ENCODE measurements at regions not wholly inside any gene's neighbourhood (a gene's known extent, or its start where the extent isn't known, plus 50 kb on each side); places are given as distances from the start of the nearest gene placed in this dataset.
"Not testable (repeated sequence)": the region's sequence is repeated elsewhere in the genome, so short reads cannot be mapped to it uniquely, and the experiment has no call there.

DNA sequence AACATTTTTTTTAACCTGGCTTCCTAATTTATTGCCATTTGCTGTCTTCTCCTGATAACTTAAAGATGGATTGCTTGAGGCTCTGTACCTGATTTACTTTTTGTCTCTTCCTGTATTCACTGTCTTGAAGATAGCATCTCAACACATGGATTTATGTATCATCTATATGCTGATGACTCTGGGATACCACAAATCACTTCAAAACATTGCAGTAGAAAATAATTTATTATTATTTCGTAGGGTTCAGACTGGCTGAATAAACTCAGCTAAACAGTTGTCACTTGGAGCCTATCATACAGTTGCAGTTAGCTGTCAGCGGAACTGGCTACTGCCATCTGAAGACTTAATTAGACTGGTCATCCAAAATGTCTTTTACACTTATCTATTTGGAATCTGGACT, 1025.2 kb upstream of the CDH18 start:
- CTCF ChIA-PET, result interaction anchor here (0.5 kb wide), 1 partner anchor 10 kb away, joined by 3 read pairs; no protein-coding TSS in a partner anchor
- Histone ChIP-seq H3K27ac (ENCODE audit: extremely low read depth, low read depth, low read length) (no peak overlapping the region), H3K36me3 (ENCODE audit: control insufficient read depth in 2 of 2, insufficient read depth in 1 of 2, low read length in 2 of 2) (no peaks in the 10 kb centered on the region), H3K4me3 (ENCODE audit: low read depth, low read length) (no peak overlapping the region), H3K9me3 (ENCODE audit: control insufficient read depth, insufficient read depth, low read depth, low read length) (no peaks in the 10 kb centered on the region), H3K4me1 (ENCODE audit: control insufficient read depth, insufficient read depth, low read length) (no peaks in the 10 kb centered on the region)
- TF ChIP-seq YY1 (tag by site-specific recombination; IDR thresholded peaks at IDR 0.05) (no peak), ZBTB48 (tag by site-specific recombination; IDR thresholded peaks at IDR 0.05) (no peak)
- POLR2A ChIA-PET, result no interaction called here

DNA sequence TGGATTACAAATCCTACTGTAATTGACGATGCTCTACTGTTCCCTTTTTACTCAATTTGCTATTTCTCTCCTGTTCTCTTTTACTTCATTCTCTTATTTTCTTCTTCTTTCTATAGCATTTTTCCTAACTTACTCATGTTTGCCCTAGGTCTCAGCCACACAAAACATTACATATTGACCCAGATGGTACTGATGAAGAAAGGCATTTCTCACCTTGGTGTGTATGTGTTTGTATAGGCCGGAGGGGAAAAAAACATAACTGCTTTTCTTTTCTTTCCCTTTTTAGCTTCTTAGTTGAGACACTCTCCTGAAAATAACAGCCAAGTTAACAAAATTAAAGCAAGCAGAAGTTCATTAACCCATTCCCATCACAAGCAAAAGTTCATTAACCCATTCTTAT, 1019.8 kb upstream of the CDH18 start:
- Histone ChIP-seq H3K4me1 (ENCODE audit: control insufficient read depth, insufficient read depth, low read length) (no peaks in the 10 kb centered on the region), H3K9me3 (ENCODE audit: control insufficient read depth, insufficient read depth, low read depth, low read length) (no peaks in the 10 kb centered on the region), H3K4me3 (ENCODE audit: low read depth, low read length) (no peak overlapping the region), H3K27ac (ENCODE audit: extremely low read depth, low read depth, low read length) (no peak overlapping the region), H3K36me3 (ENCODE audit: control insufficient read depth in 2 of 2, insufficient read depth in 1 of 2, low read length in 2 of 2) (no peaks in the 10 kb centered on the region)
- ChIA-PET POLR2A (no interaction called here), CTCF (no interaction called here)
- no peak for TF ChIP-seq REPIN1 (tag by site-specific recombination; IDR thresholded peaks at IDR 0.05; ENCODE audit: low read depth)
- no peak for TF ChIP-seq SCRT1 (tag by site-specific recombination; IDR thresholded peaks at IDR 0.05; ENCODE audit: borderline replicate concordance)
- no peak for TF ChIP-seq ZNF610 (tag by site-specific recombination; IDR thresholded peaks at IDR 0.05; ENCODE audit: borderline replicate concordance)
- no peak for TF ChIP-seq ZNF2 (tag by site-specific recombination; IDR thresholded peaks at IDR 0.05)
- TF ChIP-seq ZNF37A (tag by site-specific recombination; IDR thresholded peaks at IDR 0.05), result no peak
- TF ChIP-seq ZNF623 (tag by site-specific recombination; IDR thresholded peaks at IDR 0.05), result no peak
- no peak for TF ChIP-seq ZNF211 (tag by site-specific recombination; IDR thresholded peaks at IDR 0.05; ENCODE audit: low read depth)
- no peak for TF ChIP-seq ZNF274 (IDR thresholded peaks at IDR 0.05; ENCODE audit: low read length)
- no peak for TF ChIP-seq ZNF274 (tag by site-specific recombination; IDR thresholded peaks at IDR 0.05; ENCODE audit: borderline replicate concordance)
- TF ChIP-seq ZNF341 (tag by site-specific recombination; IDR thresholded peaks at IDR 0.05; ENCODE audit: low read depth), result no peak
- no peak for TF ChIP-seq ZNF48 (tag by site-specific recombination; IDR thresholded peaks at IDR 0.05)
- TF ChIP-seq, protein P1, sequence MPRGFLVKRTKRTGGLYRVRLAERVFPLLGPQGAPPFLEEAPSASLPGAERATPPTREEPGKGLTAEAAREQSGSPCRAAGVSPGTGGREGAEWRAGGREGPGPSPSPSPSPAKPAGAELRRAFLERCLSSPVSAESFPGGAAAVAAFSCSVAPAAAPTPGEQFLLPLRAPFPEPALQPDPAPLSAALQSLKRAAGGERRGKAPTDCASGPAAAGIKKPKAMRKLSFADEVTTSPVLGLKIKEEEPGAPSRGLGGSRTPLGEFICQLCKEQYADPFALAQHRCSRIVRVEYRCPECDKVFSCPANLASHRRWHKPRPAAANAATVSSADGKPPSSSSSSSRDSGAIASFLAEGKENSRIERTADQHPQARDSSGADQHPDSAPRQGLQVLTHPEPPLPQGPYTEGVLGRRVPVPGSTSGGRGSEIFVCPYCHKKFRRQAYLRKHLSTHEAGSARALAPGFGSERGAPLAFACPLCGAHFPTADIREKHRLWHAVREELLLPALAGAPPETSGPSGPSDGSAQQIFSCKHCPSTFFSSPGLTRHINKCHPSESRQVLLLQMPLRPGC (tag by site-specific recombination; IDR thresholded peaks at IDR 0.05), result no peak
- no peak for TF ChIP-seq ZNF138 (tag by site-specific recombination; IDR thresholded peaks at IDR 0.05; ENCODE audit: borderline replicate concordance)

DNA sequence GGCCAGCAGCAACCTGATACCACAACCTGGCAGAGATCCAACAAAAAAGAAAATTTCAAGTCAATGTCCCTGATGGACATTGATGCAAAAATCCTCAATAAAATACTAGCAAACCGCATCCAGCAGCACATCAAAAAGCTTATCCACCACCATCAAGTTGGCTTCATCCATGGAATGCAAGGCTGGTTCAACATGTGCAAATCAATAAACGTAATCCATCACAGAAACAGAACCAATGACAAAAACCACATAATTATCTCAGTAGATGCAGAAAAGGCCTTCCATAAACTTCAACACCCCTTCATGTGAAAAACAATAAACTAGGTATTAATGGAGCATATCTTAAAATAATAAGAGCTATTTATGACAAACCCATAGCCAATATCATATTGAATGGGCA, 1000.9 kb upstream of the CDH18 start:
- H3K4me1 ChIP-seq (ENCODE audit: control insufficient read depth, insufficient read depth, low read length); CTCF ChIA-PET; H3K27ac ChIP-seq (ENCODE audit: extremely low read depth, low read depth, low read length); H3K4me3 ChIP-seq (ENCODE audit: low read depth, low read length); H3K36me3 ChIP-seq (ENCODE audit: control insufficient read depth in 2 of 2, insufficient read depth in 1 of 2, low read length in 2 of 2); POLR2A ChIA-PET; H3K9me3 ChIP-seq (ENCODE audit: control insufficient read depth, insufficient read depth, low read depth, low read length): not testable (repeated sequence)

DNA sequence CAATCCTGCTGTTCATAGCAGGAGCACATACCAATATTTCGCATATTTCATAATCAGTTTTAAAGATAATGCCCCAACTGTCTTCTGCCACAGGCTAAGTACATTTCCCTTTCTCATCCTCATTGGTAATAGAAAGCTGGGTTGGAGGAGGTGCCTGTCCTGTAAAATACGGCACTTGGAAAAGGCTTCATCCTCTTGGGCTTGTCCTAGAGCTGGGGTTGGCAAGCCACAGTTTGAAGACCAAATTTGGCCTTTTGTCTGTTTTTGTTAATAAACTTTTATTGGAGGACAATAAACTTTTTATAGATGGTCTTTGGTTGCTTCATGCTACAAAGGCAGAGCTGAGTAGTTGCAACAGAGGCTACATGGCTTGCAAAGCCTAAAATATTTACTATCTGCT, 997.8 kb upstream of the CDH18 start:
- ChIA-PET CTCF (no interaction called here), POLR2A (no interaction called here)
- Histone ChIP-seq H3K36me3 (ENCODE audit: control insufficient read depth in 2 of 2, insufficient read depth in 1 of 2, low read length in 2 of 2) (no peaks in the 10 kb centered on the region), H3K9me3 (ENCODE audit: control insufficient read depth, insufficient read depth, low read depth, low read length) (no peaks in the 10 kb centered on the region), H3K27ac (ENCODE audit: extremely low read depth, low read depth, low read length) (no peak overlapping the region), H3K4me3 (ENCODE audit: low read depth, low read length) (no peak overlapping the region), H3K4me1 (ENCODE audit: control insufficient read depth, insufficient read depth, low read length) (no peaks in the 10 kb centered on the region)
- TF ChIP-seq ZNF394 (tag by site-specific recombination; IDR thresholded peaks at IDR 0.05; ENCODE audit: borderline replicate concordance), result no peak
- TF ChIP-seq, protein P2, sequence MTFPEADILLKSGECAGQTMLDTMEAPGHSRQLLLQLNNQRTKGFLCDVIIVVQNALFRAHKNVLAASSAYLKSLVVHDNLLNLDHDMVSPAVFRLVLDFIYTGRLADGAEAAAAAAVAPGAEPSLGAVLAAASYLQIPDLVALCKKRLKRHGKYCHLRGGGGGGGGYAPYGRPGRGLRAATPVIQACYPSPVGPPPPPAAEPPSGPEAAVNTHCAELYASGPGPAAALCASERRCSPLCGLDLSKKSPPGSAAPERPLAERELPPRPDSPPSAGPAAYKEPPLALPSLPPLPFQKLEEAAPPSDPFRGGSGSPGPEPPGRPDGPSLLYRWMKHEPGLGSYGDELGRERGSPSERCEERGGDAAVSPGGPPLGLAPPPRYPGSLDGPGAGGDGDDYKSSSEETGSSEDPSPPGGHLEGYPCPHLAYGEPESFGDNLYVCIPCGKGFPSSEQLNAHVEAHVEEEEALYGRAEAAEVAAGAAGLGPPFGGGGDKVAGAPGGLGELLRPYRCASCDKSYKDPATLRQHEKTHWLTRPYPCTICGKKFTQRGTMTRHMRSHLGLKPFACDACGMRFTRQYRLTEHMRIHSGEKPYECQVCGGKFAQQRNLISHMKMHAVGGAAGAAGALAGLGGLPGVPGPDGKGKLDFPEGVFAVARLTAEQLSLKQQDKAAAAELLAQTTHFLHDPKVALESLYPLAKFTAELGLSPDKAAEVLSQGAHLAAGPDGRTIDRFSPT (tag by site-specific recombination; IDR thresholded peaks at IDR 0.05), result no peak
- TF ChIP-seq, protein P3, sequence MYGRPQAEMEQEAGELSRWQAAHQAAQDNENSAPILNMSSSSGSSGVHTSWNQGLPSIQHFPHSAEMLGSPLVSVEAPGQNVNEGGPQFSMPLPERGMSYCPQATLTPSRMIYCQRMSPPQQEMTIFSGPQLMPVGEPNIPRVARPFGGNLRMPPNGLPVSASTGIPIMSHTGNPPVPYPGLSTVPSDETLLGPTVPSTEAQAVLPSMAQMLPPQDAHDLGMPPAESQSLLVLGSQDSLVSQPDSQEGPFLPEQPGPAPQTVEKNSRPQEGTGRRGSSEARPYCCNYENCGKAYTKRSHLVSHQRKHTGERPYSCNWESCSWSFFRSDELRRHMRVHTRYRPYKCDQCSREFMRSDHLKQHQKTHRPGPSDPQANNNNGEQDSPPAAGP (tag by site-specific recombination; IDR thresholded peaks at IDR 0.05), result no peak
- TF ChIP-seq, protein P4, sequence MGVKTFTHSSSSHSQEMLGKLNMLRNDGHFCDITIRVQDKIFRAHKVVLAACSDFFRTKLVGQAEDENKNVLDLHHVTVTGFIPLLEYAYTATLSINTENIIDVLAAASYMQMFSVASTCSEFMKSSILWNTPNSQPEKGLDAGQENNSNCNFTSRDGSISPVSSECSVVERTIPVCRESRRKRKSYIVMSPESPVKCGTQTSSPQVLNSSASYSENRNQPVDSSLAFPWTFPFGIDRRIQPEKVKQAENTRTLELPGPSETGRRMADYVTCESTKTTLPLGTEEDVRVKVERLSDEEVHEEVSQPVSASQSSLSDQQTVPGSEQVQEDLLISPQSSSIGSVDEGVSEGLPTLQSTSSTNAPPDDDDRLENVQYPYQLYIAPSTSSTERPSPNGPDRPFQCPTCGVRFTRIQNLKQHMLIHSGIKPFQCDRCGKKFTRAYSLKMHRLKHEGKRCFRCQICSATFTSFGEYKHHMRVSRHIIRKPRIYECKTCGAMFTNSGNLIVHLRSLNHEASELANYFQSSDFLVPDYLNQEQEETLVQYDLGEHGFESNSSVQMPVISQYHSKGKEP (tag by site-specific recombination; IDR thresholded peaks at IDR 0.05), result no peak
- TF ChIP-seq HOXC10 (CRISPR knock-in tag; IDR thresholded peaks at IDR 0.05), result no peak
